ENCODE measurements at regions not wholly inside any gene's neighbourhood (a gene's known extent, or its start where the extent isn't known, plus 50 kb on each side); places are given as distances from the start of the nearest gene placed in this dataset.

DNA sequence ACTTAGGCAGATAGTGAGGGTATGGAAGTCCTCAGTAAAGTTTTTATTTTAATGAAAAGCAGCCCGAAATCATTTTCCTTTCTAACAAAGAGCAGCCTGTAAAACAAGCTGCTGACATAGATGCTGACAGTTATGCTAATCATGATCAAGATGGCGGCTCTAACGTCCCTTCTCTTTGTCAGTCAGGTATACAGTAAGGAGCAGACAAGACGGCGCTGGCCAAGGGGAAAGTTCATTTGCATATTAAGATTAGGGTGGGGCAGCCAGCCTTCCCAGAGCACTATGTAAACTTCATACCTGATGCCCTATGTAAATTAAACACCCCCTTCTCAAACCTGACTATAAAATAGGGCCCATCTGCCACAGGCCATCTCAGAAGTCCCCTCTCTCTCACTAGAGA is 76.9 kb downstream of the MAGEB10 start:
- TF ChIP-seq, protein P1, sequence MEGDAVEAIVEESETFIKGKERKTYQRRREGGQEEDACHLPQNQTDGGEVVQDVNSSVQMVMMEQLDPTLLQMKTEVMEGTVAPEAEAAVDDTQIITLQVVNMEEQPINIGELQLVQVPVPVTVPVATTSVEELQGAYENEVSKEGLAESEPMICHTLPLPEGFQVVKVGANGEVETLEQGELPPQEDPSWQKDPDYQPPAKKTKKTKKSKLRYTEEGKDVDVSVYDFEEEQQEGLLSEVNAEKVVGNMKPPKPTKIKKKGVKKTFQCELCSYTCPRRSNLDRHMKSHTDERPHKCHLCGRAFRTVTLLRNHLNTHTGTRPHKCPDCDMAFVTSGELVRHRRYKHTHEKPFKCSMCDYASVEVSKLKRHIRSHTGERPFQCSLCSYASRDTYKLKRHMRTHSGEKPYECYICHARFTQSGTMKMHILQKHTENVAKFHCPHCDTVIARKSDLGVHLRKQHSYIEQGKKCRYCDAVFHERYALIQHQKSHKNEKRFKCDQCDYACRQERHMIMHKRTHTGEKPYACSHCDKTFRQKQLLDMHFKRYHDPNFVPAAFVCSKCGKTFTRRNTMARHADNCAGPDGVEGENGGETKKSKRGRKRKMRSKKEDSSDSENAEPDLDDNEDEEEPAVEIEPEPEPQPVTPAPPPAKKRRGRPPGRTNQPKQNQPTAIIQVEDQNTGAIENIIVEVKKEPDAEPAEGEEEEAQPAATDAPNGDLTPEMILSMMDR (optimal IDR thresholded peaks at IDR 0.05 in 1 of 3, IDR thresholded peaks at IDR 0.05 in 1 of 3, conservative IDR thresholded peaks at IDR 0.05 in 1 of 3; ENCODE audit: extremely low read depth in 1 of 3, insufficient read depth in 2 of 3, low read length in 3 of 3): no peak
- TF ChIP-seq EZH2 (IDR thresholded peaks at IDR 0.05; ENCODE audit: low read length): no peak
